ENCODE measurements at regions not wholly inside any gene's neighbourhood (a gene's known extent, or its start where the extent isn't known, plus 50 kb on each side); places are given as distances from the start of the nearest gene placed in this dataset.

DNA sequence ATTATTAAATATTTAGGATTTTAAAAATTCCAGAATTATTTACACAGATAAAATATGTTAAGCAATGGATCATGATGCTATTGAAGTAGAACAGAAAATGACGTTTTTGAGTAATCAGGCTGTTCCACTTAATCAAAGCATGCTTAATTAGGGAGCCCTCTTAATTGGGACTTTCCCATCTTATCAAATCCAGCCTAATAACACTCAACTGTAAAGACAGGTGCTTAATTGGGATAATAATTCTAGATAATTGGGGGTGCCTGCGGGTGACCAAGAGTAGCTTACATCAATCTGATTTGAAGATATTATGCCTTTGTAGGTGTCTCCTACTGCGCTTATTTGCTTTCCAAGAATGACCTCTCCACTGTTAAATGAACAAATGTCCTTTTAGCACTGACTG, 742.2 kb upstream of the SLITRK6 start:
- DNase-seq (no peak), ATAC-seq (ENCODE audit: insufficient read depth, low FRiP score) (no peak)
- Histone ChIP-seq H3K36me3 (ENCODE audit: control insufficient read depth in 4 of 4, insufficient read depth in 4 of 4, low read length in 4 of 4) (no peaks in the 10 kb centered on the region), H3K27ac (ENCODE audit: low read depth in 1 of 2, low read length in 1 of 2) (no peak overlapping the region), H3K27me3 (ENCODE audit: control insufficient read depth in 3 of 3, insufficient read depth in 3 of 3, low read length in 2 of 3) (no peaks in the 10 kb centered on the region), H3K4me3 (no peak overlapping the region), H3K4me1 (ENCODE audit: control insufficient read depth in 5 of 5, insufficient read depth in 5 of 5, low read length in 5 of 5) (no peaks in the 10 kb centered on the region), H3K9me3 (ENCODE audit: control insufficient read depth in 4 of 4, insufficient read depth in 3 of 4, low read length in 3 of 4) (no peaks in the 10 kb centered on the region), H3K9ac (ENCODE audit: insufficient read depth in 1 of 2, low read length in 2 of 2) (no peak overlapping the region)
- 85 to 90% methylated on average over 3 of the region's 3 CpGs for WGBS, 2 donors
- no peak for TF ChIP-seq CTCF (IDR thresholded peaks at IDR 0.05; ENCODE audit: control extremely low read depth, extremely low read depth)

- ATAC-seq (ENCODE audit: insufficient read depth, low FRiP score), result no peak
- TF ChIP-seq CTCF (IDR thresholded peaks at IDR 0.05; ENCODE audit: control extremely low read depth, extremely low read depth), result no peak
Measured at GRCh38 chr13:86554066-86554465, 754.8 kb upstream of the SLITRK6 start.

DNA sequence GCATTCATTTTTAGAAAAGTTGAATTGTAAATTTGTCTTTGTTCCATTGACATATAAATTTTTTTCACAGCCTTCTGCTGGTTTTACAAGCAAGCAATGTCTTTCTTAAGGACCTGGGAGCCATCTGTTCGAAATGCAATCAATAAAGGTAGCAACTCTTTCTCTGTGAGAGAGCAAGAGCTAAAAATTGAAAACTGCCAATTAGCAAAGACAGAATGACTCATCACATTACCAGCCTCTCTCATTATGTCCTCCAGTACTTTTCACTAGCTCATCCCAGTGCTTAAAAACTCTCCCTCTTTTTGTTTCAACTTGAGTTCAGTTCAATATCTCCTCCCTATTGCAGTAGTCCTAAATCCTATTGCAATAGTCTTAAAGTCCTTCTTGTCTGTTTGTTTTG, 760.7 kb upstream of the SLITRK6 start:
- no peaks in the 10 kb centered on the region for H3K27me3 ChIP-seq (ENCODE audit: control insufficient read depth in 3 of 3, insufficient read depth in 3 of 3, low read length in 2 of 3)
- ATAC-seq (ENCODE audit: insufficient read depth, low FRiP score), result no peak
- H3K4me3 ChIP-seq, result no peak overlapping the region
- H3K27ac ChIP-seq (ENCODE audit: low read depth in 1 of 2, low read length in 1 of 2), result no peak overlapping the region
- no peak for DNase-seq
- WGBS, 2 donors, result 42 to 82% methylated on average over 1 of the region's 1 CpG
- TF ChIP-seq CTCF (IDR thresholded peaks at IDR 0.05; ENCODE audit: control extremely low read depth, extremely low read depth), result no peak
- H3K9me3 ChIP-seq (ENCODE audit: control insufficient read depth in 4 of 4, insufficient read depth in 3 of 4, low read length in 3 of 4), result no peaks in the 10 kb centered on the region
- H3K9ac ChIP-seq (ENCODE audit: insufficient read depth in 1 of 2, low read length in 2 of 2), result no peak overlapping the region
- H3K36me3 ChIP-seq (ENCODE audit: control insufficient read depth in 4 of 4, insufficient read depth in 4 of 4, low read length in 4 of 4), result no peaks in the 10 kb centered on the region
- no peaks in the 10 kb centered on the region for H3K4me1 ChIP-seq (ENCODE audit: control insufficient read depth in 5 of 5, insufficient read depth in 5 of 5, low read length in 5 of 5)

More at GRCh38 chr13:86554066-86554465, 754.8 kb upstream of the SLITRK6 start:
- H3K4me3 ChIP-seq, result no peak overlapping the region
- no peak overlapping the region for H3K9ac ChIP-seq (ENCODE audit: insufficient read depth in 1 of 2, low read length in 2 of 2)
- no peak for DNase-seq
- H3K27ac ChIP-seq (ENCODE audit: low read depth in 1 of 2, low read length in 1 of 2), result no peak overlapping the region
- no peaks in the 10 kb centered on the region for H3K4me1 ChIP-seq (ENCODE audit: control insufficient read depth in 5 of 5, insufficient read depth in 5 of 5, low read length in 5 of 5)
- H3K9me3 ChIP-seq (ENCODE audit: control insufficient read depth in 4 of 4, insufficient read depth in 3 of 4, low read length in 3 of 4), result no peaks in the 10 kb centered on the region
- H3K36me3 ChIP-seq (ENCODE audit: control insufficient read depth in 4 of 4, insufficient read depth in 4 of 4, low read length in 4 of 4), result no peaks in the 10 kb centered on the region
- H3K27me3 ChIP-seq (ENCODE audit: control insufficient read depth in 3 of 3, insufficient read depth in 3 of 3, low read length in 2 of 3), result no peaks in the 10 kb centered on the region

DNA sequence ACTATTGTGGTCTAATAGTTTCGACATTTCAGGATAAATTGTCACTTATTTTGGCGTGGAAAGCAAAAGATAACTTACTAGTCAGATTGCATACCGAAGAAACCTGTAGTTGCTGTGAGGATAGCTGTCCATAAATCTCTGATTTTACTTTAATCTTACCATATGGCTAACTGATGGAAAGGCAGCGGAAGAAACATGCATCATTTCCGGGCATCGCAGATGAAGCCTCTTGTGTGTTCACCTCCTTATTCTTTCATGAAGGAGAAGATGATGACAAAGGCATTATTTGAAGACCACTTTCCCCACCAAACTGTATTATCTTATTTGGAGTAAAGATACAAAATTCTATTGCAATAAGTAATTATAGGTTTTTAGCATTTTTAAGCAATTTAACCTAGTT, 763.6 kb upstream of the SLITRK6 start:
- no peak overlapping the region for H3K9ac ChIP-seq (ENCODE audit: insufficient read depth in 1 of 2, low read length in 2 of 2)
- DNase-seq, result no peak
- H3K4me3 ChIP-seq, result no peak overlapping the region
- H3K27ac ChIP-seq (ENCODE audit: low read depth in 1 of 2, low read length in 1 of 2), result no peak overlapping the region
- TF ChIP-seq CTCF (IDR thresholded peaks at IDR 0.05; ENCODE audit: control extremely low read depth, extremely low read depth), result no peak
- H3K4me1 ChIP-seq (ENCODE audit: control insufficient read depth in 5 of 5, insufficient read depth in 5 of 5, low read length in 5 of 5), result no peaks in the 10 kb centered on the region
- H3K27me3 ChIP-seq (ENCODE audit: control insufficient read depth in 3 of 3, insufficient read depth in 3 of 3, low read length in 2 of 3), result no peaks in the 10 kb centered on the region
- 95% methylated on average over 6 of the region's 6 CpGs for WGBS, 2 donors
- ATAC-seq (ENCODE audit: insufficient read depth, low FRiP score), result no peak
- H3K9me3 ChIP-seq (ENCODE audit: control insufficient read depth in 4 of 4, insufficient read depth in 3 of 4, low read length in 3 of 4), result no peaks in the 10 kb centered on the region
- H3K36me3 ChIP-seq (ENCODE audit: control insufficient read depth in 4 of 4, insufficient read depth in 4 of 4, low read length in 4 of 4), result no peaks in the 10 kb centered on the region
